GM23248 (cell line): ENCODE measurements at regions not wholly inside any gene's neighbourhood (a gene's known extent, or its start where the extent isn't known, plus 50 kb on each side); places are given as distances from the start of the nearest gene placed in this dataset.
A peak's percentile ranks its signal among the peaks of the same experiment; 100 is the strongest.

Source experiments
- DNase-seq: peaks from one replicate; pipeline ENCODE4 v3.0.0-alpha.2; 2015
- H2AFZ ChIP-seq: fragments of 200-600 bp; sonication (generic); 2 replicates; pipeline ENCODE4 v1.6.1; 2016; ENCODE audit warnings: antibody characterized with exemption
- H3F3A ChIP-seq: fragments of 200-600 bp; sonication (generic); 2 replicates; pipeline ENCODE4 v1.6.1; 2016; ENCODE audit warnings: mild to moderate bottlenecking, antibody characterized with exemption, mixed run types; ENCODE audit not compliant: insufficient read depth
- H3K27ac ChIP-seq: fragments of 200-600 bp; sonication (generic); 2 replicates; pipeline ENCODE4 v1.5.1; 2016; ENCODE audit warnings: mild to moderate bottlenecking
- H3K27me3 ChIP-seq: fragments of 200-600 bp; sonication (generic); replicated peaks from 2 replicates; pipeline ENCODE4 v1.6.1; 2016; ENCODE audit warnings: mild to moderate bottlenecking; ENCODE audit not compliant: insufficient read depth
- H3K36me3 ChIP-seq: fragments of 200-600 bp; sonication (generic); 2 replicates; pipeline ENCODE4 v1.6.1; 2016; ENCODE audit warnings: low read depth, mild to moderate bottlenecking
- H3K4me1 ChIP-seq: fragments of 200-600 bp; sonication (generic); 2 replicates; pipeline ENCODE4 v1.6.1; 2016; ENCODE audit warnings: mild to moderate bottlenecking; ENCODE audit not compliant: insufficient read depth
- H3K4me2 ChIP-seq: fragments of 200-600 bp; sonication (generic); one replicate; pipeline ENCODE4 v1.6.1; 2016; ENCODE audit warnings: mild to moderate bottlenecking; ENCODE audit not compliant: unreplicated experiment
- H3K4me3 ChIP-seq: fragments of 200-600 bp; sonication (generic); 2 replicates; pipeline ENCODE4 v1.5.1; 2016; ENCODE audit warnings: mild to moderate bottlenecking
- H3K79me2 ChIP-seq: fragments of 200-600 bp; sonication (generic); 2 replicates; pipeline ENCODE4 v1.6.1; 2016; ENCODE audit warnings: mild to moderate bottlenecking; ENCODE audit not compliant: insufficient read depth
- H3K9ac ChIP-seq: fragments of 200-600 bp; sonication (generic); 2 replicates; pipeline ENCODE4 v1.6.1; 2016; ENCODE audit warnings: mild to moderate bottlenecking
- H3K9me2 ChIP-seq: fragments of 200-600 bp; sonication (generic); 2 replicates; pipeline ENCODE4 v1.6.1; 2016; ENCODE audit warnings: mixed run types, mild to moderate bottlenecking, moderate library complexity; ENCODE audit not compliant: insufficient read depth
- H3K9me3 ChIP-seq: fragments of 200-600 bp; sonication (generic); one replicate; pipeline ENCODE4 v1.6.1; 2017; ENCODE audit warnings: low read depth
- H4K20me1 ChIP-seq: fragments of 200-600 bp; sonication (generic); 2 replicates; pipeline ENCODE4 v1.6.0; 2016; ENCODE audit not compliant: insufficient read depth
- EZH2 ChIP-seq: fragments of 200-600 bp; sonication (generic); IDR thresholded peaks from 2 replicates; pipeline ENCODE4 v1.6.1; 2018; ENCODE audit warnings: antibody characterized with exemption, mild to moderate bottlenecking; ENCODE audit not compliant: insufficient read depth, poor library complexity, severe bottlenecking
- EZH2phosphoT487 ChIP-seq: fragments of 200-600 bp; sonication (generic); IDR thresholded peaks from 2 replicates; pipeline ENCODE4 v1.6.1; 2018; ENCODE audit warnings: antibody characterized with exemption, moderate library complexity, mild to moderate bottlenecking, low read depth; ENCODE audit not compliant: insufficient read depth
- WGBS, 2 experiments: methylation state at CpG; one replicate each; pipeline ENCODE4 v1.1.6; 2015 to 2017; ENCODE audit warnings: low lambda C conversion rate in 2 of 2, low coverage in 1 of 2; ENCODE audit errors: missing lambda C conversion rate in 2 of 2; 5-methylcytosine and 5-hydroxymethylcytosine counted together
- in situ Hi-C: fragments of 300-500 bp; cut with MboI; formaldehyde crosslinking; loops from 2 replicates; pipeline ENCODE4 v1.15.0; 2020

DNA sequence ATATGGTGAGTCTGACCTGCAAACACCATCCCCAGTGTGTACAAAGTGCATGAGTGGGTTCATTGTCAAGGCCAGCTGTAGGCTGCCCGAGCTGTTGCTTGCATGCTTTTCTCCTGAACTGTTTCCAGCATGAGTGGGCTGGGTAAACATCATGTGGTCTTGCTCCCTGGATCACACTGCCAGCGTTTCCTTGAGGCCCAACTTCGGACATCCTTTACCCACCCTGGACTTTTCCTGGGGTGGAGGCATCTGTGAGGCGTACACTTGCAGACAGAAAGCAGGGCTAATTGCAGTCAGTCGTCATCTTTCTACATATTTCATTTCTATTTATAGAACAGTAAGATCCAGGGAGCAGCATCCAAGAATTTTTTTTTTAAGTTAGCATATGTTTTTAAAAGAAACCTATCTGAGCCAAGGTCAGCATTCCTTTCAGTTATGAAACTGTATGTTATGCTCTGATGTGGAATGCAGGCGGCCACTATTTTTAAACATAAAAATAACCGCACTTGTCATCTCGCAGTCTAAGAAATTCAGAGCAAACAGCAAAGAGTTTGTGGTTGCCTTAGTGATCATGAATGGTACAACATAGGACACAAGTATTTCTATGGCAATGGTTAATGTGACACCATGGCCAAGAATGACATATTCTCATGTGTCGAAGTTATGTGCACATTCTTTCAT is 106.5 kb upstream of the DMRT1 start:
- WGBS, 2 experiments = 3 to 6% methylated on average over 9 of the region's 9 CpGs
- peaks cover 23% of the 10 kb centered on the region for H3K36me3 ChIP-seq
- no peaks in the 10 kb centered on the region for H4K20me1 ChIP-seq
- peak overlapping the region; percentile 68 for H3K9ac ChIP-seq
- no peak overlapping the region for H2AFZ ChIP-seq
- H3K27ac ChIP-seq = peak overlapping the region; percentile 95
- H3K27me3 ChIP-seq = no peaks in the 10 kb centered on the region
- H3K4me2 ChIP-seq = peak overlapping the region; percentile 48
- H3K79me2 ChIP-seq = no peaks in the 10 kb centered on the region
- in situ Hi-C loops = no loop called here
- no peaks in the 10 kb centered on the region for H3K9me3 ChIP-seq
- H3K4me3 ChIP-seq = 0 out of 2 replicates have a peak overlapping the region, but pooled peaks have one; percentile 4
- DNase-seq = peak; percentile 93
- H3K4me1 ChIP-seq = peaks cover 50% of the 10 kb centered on the region
- TF ChIP-seq EZH2phosphoT487 (peak; percentile 95), EZH2 (no peak)
- no peaks in the 10 kb centered on the region for H3K9me2 ChIP-seq
- peaks cover 48% of the 10 kb centered on the region for H3F3A ChIP-seq

DNA sequence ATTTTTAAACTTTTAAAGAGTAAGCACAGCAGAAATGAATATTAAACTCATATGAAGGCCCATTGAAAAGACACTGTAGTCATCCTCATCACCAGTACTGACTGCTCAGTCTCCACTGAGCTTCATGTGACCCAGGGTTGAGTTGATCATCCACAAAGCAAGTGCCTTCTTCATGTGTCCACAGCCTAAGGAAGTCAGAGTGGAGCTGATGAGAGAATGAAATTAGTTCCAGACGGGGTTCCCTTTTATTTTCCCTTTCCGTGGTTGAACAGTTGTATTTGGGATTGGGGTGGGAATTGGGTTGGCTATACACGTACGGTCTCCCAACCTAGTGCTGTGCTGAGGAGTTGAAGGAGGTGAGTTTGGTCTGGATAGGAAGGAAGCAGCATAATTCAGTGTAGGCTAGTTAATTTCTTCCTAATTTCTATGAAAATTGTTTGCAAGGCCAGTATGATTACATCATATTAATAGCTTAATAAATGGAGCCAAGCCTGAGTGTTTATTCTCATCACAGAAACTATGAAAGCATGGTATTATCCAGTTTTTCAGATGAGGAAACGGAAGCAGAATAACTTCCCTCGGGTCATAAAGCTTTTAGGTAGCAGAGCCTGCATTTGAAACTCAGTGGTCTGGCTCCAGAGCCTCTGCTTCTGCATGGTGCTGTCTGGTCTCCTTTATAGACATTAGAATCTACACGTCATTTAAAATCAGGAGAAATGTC is 103.9 kb upstream of the DMRT1 start:
- H3K36me3 ChIP-seq = peaks cover 21% of the 10 kb centered on the region; the same call in 1 of the 2 replicates
- no peak overlapping the region for H2AFZ ChIP-seq
- peaks cover 54% of the 10 kb centered on the region for H3F3A ChIP-seq
- peak overlapping the region; percentile 72 for H3K4me2 ChIP-seq
- peak; percentile 51 for DNase-seq
- peaks cover 50% of the 10 kb centered on the region for H3K4me1 ChIP-seq
- H3K9me3 ChIP-seq = no peaks in the 10 kb centered on the region
- no peak for TF ChIP-seq EZH2phosphoT487
- H3K27me3 ChIP-seq = no peaks in the 10 kb centered on the region
- 18 to 21% methylated on average over 7 of the region's 7 CpGs for WGBS, 2 experiments
- H3K27ac ChIP-seq = peak overlapping the region; percentile 88
- peak overlapping the region; percentile 28; the same call in 1 of the 2 replicates for H3K4me3 ChIP-seq
- no peaks in the 10 kb centered on the region for H4K20me1 ChIP-seq
- in situ Hi-C loops = no loop called here
- H3K9me2 ChIP-seq = no peaks in the 10 kb centered on the region
- peak overlapping the region; percentile 60 for H3K9ac ChIP-seq
- H3K79me2 ChIP-seq = no peaks in the 10 kb centered on the region

DNA sequence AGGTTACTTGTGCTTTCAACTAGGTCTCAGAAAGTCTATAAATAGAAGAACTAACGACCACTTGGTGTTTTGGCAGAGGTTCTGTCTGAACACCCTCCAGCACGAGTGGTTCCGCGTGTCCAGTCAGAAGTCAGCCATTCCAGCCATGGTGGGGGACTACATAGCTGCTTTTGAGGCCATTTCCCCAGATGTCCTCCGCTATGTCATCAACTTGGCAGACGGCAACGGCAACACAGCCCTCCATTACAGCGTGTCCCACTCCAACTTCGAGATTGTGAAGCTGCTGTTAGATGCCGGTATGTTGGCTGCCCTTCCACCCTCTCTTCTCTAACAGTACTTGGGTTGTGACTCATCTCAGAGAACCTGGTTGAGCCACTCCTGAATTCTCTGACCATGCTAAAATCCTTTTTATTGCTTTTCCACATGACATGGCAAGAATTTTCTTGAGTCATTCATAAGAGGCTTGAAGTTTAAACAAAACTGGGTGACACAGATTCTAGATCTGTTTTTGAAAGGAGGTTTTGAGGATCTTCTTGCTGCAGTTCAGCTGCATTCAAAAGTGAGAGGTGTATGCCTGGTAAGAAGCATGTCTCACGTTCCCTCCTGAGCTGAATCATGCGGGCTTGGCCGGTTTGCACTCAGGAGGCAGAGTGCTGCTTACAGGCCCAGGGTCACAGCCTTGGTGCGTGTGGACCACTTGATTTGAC is 103.1 kb upstream of the DMRT1 start:
- Histone ChIP-seq H3K27ac (peak overlapping the region; percentile 88), H3K9ac (peak overlapping the region; percentile 60), H3K79me2 (no peaks in the 10 kb centered on the region), H3K27me3 (no peaks in the 10 kb centered on the region), H3K9me3 (no peaks in the 10 kb centered on the region), H3K9me2 (no peaks in the 10 kb centered on the region), H4K20me1 (no peaks in the 10 kb centered on the region), H3F3A (peaks cover 54% of the 10 kb centered on the region), H3K4me1 (peaks cover 50% of the 10 kb centered on the region), H3K4me2 (peak overlapping the region; percentile 72), H3K36me3 (peaks cover 23% of the 10 kb centered on the region; the same call in 1 of the 2 replicates), H3K4me3 (peak overlapping the region; percentile 28; the same call in 1 of the 2 replicates), H2AFZ (0 out of 2 replicates have a peak overlapping the region, but pooled peaks have one; percentile 44)
- in situ Hi-C loops = no loop called here
- TF ChIP-seq EZH2 = no peak
- no peak for TF ChIP-seq EZH2phosphoT487
- peak; percentile 97 for DNase-seq
- 15 to 16% methylated on average over 14 of the region's 14 CpGs for WGBS, 2 experiments

DNA sequence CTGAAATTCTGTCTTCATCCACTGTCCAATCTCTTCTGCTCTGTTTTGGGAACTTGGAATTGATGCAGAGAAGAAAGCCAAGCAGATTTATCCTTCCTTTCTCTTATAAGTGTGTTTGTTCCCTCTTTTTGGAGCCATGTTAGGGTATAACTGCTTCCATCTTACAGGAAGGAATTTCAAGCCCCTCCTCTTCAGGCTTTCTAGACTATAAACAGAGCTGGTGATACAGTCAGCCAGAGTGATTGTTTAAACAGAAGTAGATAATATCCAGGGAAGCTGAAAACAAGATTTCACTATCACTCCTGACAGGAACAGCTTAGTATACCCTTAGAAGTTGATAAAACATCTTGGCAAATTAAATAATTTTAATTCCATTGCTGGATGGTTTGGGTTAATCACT is 102.1 kb upstream of the DMRT1 start:
- Histone ChIP-seq H3K9me2 (no peaks in the 10 kb centered on the region), H3K4me2 (no peak overlapping the region), H3K27me3 (no peaks in the 10 kb centered on the region), H3K4me1 (peaks cover 46% of the 10 kb centered on the region), H3K79me2 (no peaks in the 10 kb centered on the region), H4K20me1 (no peaks in the 10 kb centered on the region), H2AFZ (no peak overlapping the region), H3F3A (peaks cover 50% of the 10 kb centered on the region), H3K9ac (peak overlapping the region; percentile 53), H3K27ac (peak overlapping the region; percentile 88), H3K36me3 (peaks cover 26% of the 10 kb centered on the region; the same call in 1 of the 2 replicates), H3K4me3 (no peak overlapping the region), H3K9me3 (no peaks in the 10 kb centered on the region)
- no peak for TF ChIP-seq EZH2phosphoT487
- in situ Hi-C loops = no loop called here
- DNase-seq = no peak
